GM12872 (cell line): ENCODE measurements at regions not wholly inside any gene's neighbourhood (a gene's known extent, or its start where the extent isn't known, plus 50 kb on each side); places are given as distances from the start of the nearest gene placed in this dataset.

ENCODE experiments used
- TF ChIP-seq, protein P1 (sequence below): IDR thresholded peaks from 3 replicates; pipeline ENCODE4 v1.5.1; 2011; ENCODE audit warnings: low read depth, mild to moderate bottlenecking, low read length, moderate library complexity; ENCODE audit not compliant: insufficient read depth

DNA sequence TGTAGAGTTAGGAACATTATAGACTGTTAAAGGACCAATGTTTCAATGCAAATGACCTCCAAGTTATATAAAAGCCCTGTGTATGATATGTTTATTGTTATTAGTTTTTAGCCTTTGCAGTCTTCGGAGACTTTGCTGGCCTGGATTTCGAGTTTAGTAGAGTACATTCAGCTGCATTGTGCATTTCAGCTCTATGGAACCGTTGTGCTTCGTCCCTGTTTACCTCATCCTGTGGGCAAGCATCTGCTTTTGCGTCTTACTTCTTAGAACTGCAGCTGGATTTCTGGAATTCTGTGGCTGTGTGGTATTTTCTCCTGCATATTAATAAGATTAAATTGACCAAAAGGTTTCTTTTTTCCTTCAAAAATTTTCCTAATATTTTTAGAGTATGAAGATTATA, 138.6 kb downstream of the KCNRG start:
- TF ChIP-seq, protein P1, sequence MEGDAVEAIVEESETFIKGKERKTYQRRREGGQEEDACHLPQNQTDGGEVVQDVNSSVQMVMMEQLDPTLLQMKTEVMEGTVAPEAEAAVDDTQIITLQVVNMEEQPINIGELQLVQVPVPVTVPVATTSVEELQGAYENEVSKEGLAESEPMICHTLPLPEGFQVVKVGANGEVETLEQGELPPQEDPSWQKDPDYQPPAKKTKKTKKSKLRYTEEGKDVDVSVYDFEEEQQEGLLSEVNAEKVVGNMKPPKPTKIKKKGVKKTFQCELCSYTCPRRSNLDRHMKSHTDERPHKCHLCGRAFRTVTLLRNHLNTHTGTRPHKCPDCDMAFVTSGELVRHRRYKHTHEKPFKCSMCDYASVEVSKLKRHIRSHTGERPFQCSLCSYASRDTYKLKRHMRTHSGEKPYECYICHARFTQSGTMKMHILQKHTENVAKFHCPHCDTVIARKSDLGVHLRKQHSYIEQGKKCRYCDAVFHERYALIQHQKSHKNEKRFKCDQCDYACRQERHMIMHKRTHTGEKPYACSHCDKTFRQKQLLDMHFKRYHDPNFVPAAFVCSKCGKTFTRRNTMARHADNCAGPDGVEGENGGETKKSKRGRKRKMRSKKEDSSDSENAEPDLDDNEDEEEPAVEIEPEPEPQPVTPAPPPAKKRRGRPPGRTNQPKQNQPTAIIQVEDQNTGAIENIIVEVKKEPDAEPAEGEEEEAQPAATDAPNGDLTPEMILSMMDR = no peak

DNA sequence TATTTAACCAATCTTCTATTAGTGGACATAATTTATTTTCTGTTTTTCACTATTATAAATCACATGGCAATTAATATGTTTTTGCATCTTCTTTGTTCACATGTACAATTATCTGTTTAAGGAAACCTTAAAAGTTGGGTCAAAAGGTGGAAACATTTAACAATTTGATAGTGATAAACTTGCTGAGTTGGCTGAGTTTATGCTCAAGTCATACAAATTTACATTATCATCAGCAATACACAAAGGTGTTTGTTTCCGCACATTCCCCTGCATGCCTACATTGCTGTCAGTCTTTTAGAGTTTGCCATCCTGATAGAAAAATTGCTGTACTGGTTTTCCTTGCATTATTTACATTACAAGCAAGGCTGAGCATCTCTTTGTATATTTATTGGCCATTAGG, 139.5 kb downstream of the KCNRG start:
- TF ChIP-seq, protein P1 = no peak

DNA sequence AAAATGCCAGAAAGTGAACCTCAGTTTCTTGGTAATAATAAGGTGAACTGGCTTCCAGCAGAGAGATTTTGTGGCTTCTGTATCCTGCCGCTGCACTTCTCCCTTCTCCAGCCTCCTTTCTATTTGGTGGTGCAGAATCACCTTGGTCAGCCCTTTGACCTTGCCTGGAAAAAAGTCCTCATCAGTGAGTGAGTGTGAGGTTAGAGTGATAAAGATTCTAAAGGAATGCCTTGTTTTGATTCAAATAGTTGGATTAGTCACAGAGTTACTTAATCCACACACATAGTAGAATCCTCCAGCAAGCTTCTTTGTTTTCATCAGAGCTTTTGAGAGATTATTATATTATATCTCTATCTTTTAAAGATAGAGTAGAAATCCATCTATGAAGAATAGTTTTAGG, 140.9 kb downstream of the KCNRG start:
- TF ChIP-seq, protein P1 = no peak

DNA sequence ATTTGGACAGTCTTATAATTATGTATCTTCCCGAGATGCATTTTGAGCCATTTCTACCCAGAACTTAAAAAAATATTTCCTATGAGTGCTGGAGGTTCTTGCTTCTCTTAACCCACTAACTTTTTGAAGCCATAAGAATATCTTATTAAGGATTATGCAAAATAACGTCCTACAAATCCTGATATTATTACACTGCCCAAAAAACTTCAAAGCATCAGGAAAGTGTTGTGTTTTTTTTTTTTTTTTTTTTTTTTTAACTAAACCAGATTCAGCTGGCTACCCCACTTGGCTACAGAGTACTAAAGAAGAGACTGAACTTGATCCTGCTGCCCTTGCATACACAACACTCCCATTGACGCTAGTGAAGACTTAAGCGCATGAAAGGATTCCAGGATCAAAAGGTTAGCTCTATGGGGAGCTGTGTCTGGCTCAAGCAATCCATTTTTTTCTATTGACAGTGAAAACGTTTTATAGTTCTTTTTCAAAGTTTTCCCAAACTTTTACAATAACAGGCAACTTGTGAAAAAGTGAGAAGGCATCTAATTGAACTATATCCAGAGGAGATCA, 141.4 kb downstream of the KCNRG start:
- TF ChIP-seq, protein P1 = no peak

DNA sequence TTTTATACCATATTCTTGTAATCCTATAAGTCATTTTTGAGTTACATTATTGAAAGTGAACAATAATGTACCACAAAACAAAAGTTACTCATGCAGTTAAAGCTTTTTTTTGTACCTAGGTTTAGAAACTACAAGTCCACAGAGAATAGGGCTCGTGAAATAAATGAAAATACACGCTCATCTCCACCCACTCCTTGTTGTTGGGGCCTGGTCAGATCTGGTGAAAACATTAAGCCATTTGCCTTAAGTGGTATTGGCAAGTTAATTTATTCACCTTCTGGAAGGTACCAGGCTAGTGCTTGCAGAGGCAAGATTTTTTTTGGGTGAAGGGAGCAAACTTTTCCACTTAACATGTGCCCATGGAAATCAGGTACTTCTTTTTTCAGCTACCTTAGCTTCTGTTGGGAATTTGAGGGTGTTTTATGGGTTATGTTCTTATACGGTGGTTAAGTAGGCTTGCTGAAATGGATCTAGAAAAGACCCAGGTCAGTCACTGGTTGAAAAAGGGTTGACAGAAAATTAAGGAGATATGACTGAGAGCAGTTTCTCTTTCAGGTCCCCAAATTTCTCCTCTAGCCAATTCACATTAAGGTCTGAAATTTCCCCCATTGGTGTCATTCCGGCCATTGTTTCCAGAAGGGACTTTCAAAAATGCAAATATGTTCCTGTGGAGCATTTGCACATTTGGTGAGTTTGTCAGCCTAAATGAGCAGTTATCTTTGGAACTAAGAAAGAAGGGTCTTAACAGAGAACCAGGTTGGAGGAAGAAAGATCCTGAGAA, 143.3 kb downstream of the KCNRG start:
- TF ChIP-seq, protein P1 = no peak

DNA sequence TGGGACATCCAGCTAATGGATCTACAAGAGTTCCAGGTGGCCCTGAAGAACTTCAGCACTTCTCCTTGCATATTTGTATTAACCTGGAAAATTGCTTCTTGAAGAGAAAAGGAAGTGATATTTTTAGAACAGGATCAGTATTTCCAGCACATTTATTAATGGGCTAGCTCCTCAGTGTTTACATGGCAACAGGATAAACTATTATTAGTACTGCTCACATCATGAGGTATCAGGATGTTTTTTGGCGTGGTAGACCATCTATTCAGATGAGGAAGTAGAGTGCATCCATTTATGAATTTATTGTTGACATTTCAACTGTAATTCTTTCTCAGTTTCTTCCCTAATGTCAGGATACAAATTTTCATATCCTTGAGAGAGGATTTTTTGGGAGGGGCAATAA, 144.4 kb downstream of the KCNRG start:
- TF ChIP-seq, protein P1 = no peak

DNA sequence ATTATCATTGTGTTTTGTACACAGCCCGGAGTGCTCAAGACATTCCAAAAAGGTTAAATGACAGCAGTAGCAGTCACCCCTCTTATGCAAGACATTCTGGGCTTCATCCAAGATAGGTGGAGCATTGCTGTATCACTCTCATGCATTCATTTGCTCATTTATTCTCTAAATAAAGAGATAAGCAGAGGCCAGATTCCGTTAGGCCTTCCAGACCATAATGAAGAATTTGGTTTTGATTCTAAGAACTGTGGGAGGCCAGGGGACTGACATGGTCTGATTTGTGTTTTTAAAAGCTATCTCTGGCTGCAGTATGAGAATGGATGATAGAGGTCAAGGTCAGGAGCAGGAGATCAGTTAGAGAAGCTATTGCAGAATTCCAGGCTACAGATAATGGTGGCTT, 145.8 kb downstream of the KCNRG start:
- TF ChIP-seq, protein P1 = no peak
